Endothelial cell (in vitro differentiated cells): ENCODE measurements at regions not wholly inside any gene's neighbourhood (a gene's known extent, or its start where the extent isn't known, plus 50 kb on each side); places are given as distances from the start of the nearest gene placed in this dataset.

Source experiments
- DNase-seq: peaks from one replicate; pipeline ENCODE4 v3.0.0; 2021; ENCODE audit warnings: low spot score
- H3K27ac Mint-ChIP-seq: one replicate; pipeline ENCODE4 v1.8.0; 2021; ENCODE audit warnings: mixed read lengths, inconsistent platforms; ENCODE audit not compliant: unreplicated experiment
- H3K27me3 Mint-ChIP-seq: one replicate; pipeline ENCODE4 v1.8.0; 2021; ENCODE audit warnings: mild to moderate bottlenecking, moderate library complexity, mixed read lengths, inconsistent platforms; ENCODE audit not compliant: unreplicated experiment
- H3K36me3 Mint-ChIP-seq: one replicate; pipeline ENCODE4 v1.8.0; 2021; ENCODE audit warnings: mild to moderate bottlenecking, low read depth, mixed read lengths, inconsistent platforms; ENCODE audit not compliant: unreplicated experiment
- H3K4me1 Mint-ChIP-seq: one replicate; pipeline ENCODE4 v1.8.0; 2021; ENCODE audit warnings: mild to moderate bottlenecking, mixed read lengths, inconsistent platforms; ENCODE audit not compliant: unreplicated experiment
- H3K4me3 Mint-ChIP-seq: one replicate; pipeline ENCODE4 v1.8.0; 2021; ENCODE audit warnings: mild to moderate bottlenecking, mixed read lengths, inconsistent platforms; ENCODE audit not compliant: unreplicated experiment
- H3K9me3 Mint-ChIP-seq: one replicate; pipeline ENCODE4 v1.8.0; 2021; ENCODE audit warnings: mixed read lengths, inconsistent platforms; ENCODE audit not compliant: unreplicated experiment
- CTCF ChIP-seq: fragments of 200-600 bp; sonication (generic); IDR thresholded peaks from one replicate; pipeline ENCODE4 v1.5.0; 2021; ENCODE audit warnings: antibody characterized with exemption; ENCODE audit not compliant: unreplicated experiment

DNA sequence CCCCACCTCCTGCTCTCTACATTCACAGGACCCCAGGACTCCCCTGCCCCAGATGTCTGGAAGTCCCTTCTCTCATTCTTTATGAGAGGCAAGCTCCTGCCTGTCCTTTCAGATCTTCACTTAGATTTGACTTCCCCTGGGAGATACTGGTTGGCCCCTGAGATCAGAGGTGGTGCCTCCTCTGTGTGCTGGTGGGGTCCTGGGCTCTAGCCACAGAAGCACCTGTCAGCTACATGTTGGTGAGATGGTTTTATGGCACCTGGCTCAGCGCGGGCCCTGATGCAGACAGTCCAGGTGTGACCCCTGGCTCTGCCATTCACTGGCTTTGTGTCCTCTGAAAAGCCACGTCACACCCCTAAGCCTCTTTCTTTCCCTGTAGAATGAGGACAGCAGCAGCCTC, 369.6 kb upstream of the ID2 start:
- no peak overlapping the region for H3K4me3 Mint-ChIP-seq
- H3K27me3 Mint-ChIP-seq, result peaks cover 6% of the 10 kb centered on the region
- no peaks in the 10 kb centered on the region for H3K36me3 Mint-ChIP-seq
- H3K27ac Mint-ChIP-seq, result no peak overlapping the region
- H3K9me3 Mint-ChIP-seq, result no peaks in the 10 kb centered on the region
- DNase-seq, result no peak
- TF ChIP-seq CTCF, result no peak
- peaks cover 11% of the 10 kb centered on the region for H3K4me1 Mint-ChIP-seq

DNA sequence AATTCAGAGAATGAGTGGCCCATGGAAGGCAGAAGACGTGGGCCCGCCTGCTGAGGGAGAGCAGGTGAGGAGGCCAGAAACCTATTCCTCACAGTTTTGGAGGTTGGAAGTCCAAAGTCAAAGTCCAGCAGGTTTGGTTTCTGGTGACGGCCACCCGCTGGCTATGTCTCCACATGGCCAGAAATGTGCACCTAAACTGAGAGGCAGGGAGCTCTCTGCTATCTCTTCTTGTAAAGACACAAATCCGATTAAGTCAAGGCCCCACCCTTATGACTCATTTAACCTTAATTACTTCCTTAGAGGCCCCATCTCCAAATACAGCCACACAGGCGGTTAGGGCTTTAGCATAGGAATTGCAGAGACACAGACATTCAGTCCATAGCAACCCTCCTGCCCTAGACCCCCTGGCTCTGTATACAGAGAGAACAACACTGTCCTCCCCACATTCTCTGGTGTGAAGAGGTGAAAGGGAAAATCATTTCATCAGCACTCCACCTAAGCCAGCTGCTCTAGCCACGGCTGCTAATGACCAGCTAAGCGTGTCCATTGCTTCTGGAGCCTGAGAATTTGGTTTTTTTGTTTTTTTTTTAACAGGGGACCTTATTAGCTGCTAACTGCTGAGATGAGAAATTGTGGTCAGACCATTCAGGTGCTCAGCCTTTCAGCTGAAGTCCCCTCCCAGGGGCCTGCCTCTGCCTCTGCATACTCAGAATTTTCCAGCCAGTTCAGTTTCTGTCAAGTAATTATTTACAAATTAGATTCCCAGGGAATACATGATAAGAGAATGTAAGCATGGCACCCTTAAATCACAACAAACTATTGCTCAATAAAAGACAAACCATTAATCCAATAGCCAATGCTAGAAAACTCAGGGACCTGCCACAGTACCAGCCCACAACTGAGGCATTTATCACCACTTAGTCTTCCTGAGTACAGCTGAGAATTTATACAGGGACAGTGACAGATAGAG, 368.7 kb upstream of the ID2 start:
- Mint-ChIP-seq H3K4me3 (no peak overlapping the region), H3K36me3 (no peaks in the 10 kb centered on the region), H3K4me1 (peaks cover 11% of the 10 kb centered on the region), H3K27me3 (peaks cover 7% of the 10 kb centered on the region), H3K27ac (no peak overlapping the region), H3K9me3 (no peaks in the 10 kb centered on the region)
- TF ChIP-seq CTCF, result no peak
- DNase-seq, result no peak

- H3K4me3 Mint-ChIP-seq, result no peak overlapping the region
- peaks cover 6% of the 10 kb centered on the region for H3K4me1 Mint-ChIP-seq
- no peaks in the 10 kb centered on the region for H3K9me3 Mint-ChIP-seq
- H3K36me3 Mint-ChIP-seq, result no peaks in the 10 kb centered on the region
- no peak for DNase-seq
- TF ChIP-seq CTCF, result no peak
- peaks cover 7% of the 10 kb centered on the region for H3K27me3 Mint-ChIP-seq
- H3K27ac Mint-ChIP-seq, result no peak overlapping the region
These were observed 367.8 kb upstream of the ID2 start for GRCh38 chr2:8314063-8314462.

DNA sequence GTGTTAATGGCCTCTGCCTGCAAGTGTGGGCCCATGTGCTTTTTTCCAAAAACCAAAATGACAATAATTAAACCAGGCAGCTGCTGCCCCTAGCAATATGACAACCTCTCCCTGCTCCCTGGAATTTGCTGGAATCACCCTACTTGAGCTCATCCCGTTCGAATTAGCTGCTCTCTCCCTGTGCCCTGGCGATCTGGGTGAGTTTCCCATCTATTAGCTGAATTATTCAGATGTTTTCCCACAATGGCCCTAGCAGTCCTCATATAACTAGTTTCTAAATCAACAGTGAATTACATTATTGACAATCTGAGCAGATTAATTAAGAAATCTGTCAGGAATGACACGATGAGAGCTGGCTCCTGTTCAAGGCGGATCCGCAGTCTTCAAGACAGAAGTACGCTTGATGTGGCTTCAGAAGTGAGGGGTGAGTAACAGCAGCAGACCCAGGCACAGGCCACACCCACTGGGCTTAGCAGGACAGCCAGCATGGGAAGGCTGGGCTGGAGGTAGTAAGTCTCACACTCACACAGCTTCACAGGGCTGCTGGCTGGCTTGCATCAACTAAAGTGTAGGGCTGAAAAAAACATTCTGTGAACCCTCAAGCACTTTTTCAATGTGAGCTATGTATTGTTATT, 366.2 kb upstream of the ID2 start:
- H3K4me3 Mint-ChIP-seq, result no peak overlapping the region
- DNase-seq, result no peak
- no peaks in the 10 kb centered on the region for H3K9me3 Mint-ChIP-seq
- no peak overlapping the region for H3K27ac Mint-ChIP-seq
- H3K36me3 Mint-ChIP-seq, result no peaks in the 10 kb centered on the region
- H3K27me3 Mint-ChIP-seq, result peaks cover 7% of the 10 kb centered on the region
- H3K4me1 Mint-ChIP-seq, result peaks cover 3% of the 10 kb centered on the region
- TF ChIP-seq CTCF, result no peak

- Mint-ChIP-seq H3K4me3 (no peak overlapping the region), H3K36me3 (no peaks in the 10 kb centered on the region), H3K4me1 (no peaks in the 10 kb centered on the region), H3K9me3 (no peaks in the 10 kb centered on the region), H3K27me3 (peaks cover 7% of the 10 kb centered on the region), H3K27ac (no peak overlapping the region)
- DNase-seq, result no peak
- no peak for TF ChIP-seq CTCF
These were observed 365.5 kb upstream of the ID2 start for GRCh38 chr2:8316356-8316755.
